Activated naive CD8-positive, alpha-beta T cell treated with anti-CD3 and anti-CD28 coated beads, Interleukin-2, amount 10 ng/mL, durations not matched to agents 7 days and 5 days (primary cell): ENCODE measurements at regions not wholly inside any gene's neighbourhood (a gene's known extent, or its start where the extent isn't known, plus 50 kb on each side); places are given as distances from the start of the nearest gene placed in this dataset.
"Not testable (repeated sequence)": the region's sequence is repeated elsewhere in the genome, so short reads cannot be mapped to it uniquely, and the experiment has no call there.

Experiments used
- ATAC-seq: fragments of 150-1000 bp; cut with Tn5 transposase; one replicate; pipeline ENCODE4 v1.10.0; 2021; ENCODE audit warnings: low read depth, moderate library complexity
- POLR2A ChIA-PET: fragments of 350-600 bp; sonication (Branson Sonifier 250); formaldehyde crosslinking; loops from one replicate; lab custom pipeline; 2021; ENCODE audit warnings: antibody characterized with exemption; lab: Charles Lee
- DNase-seq: peaks from one replicate; pipeline ENCODE4 v3.0.0; 2021
- H3K27ac Mint-ChIP-seq: one replicate; pipeline ENCODE4 v1.8.0; 2022; ENCODE audit warnings: mild to moderate bottlenecking, mixed read lengths
- H3K27me3 Mint-ChIP-seq: one replicate; pipeline ENCODE4 v1.8.0; 2022; ENCODE audit warnings: mild to moderate bottlenecking, moderate library complexity, mixed read lengths
- H3K36me3 Mint-ChIP-seq: one replicate; pipeline ENCODE4 v1.8.0; 2021; ENCODE audit warnings: mild to moderate bottlenecking, mixed read lengths
- H3K4me1 Mint-ChIP-seq: one replicate; pipeline ENCODE4 v1.8.0; 2021; ENCODE audit warnings: mixed read lengths
- H3K4me3 Mint-ChIP-seq: one replicate; pipeline ENCODE4 v1.8.0; 2022; ENCODE audit warnings: mild to moderate bottlenecking, moderate library complexity, mixed read lengths
- H3K9me3 Mint-ChIP-seq: one replicate; pipeline ENCODE4 v1.8.0; 2021; ENCODE audit warnings: mixed read lengths

DNA sequence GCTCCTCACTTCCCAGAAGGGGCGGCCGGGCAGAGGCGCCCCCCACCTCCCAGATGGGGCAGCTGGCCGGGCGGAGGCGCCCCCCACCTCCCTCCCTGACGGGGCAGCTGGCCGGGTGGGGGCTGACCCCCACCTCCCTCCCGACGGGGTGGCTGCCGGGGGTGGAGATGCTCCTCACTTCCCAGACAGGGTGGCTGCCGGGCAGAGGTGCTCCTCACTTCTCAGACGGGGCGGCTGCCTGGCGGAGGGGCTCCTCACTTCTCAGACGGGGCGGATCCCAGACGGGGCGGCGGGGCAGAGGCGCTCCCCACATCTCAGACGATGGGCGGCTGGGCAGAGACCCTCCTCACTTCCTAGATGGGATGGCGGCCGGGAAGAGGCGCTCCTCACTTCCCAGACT lies 177.4 kb upstream of the FLRT2 start:
- POLR2A ChIA-PET, H3K27ac Mint-ChIP-seq, H3K27me3 Mint-ChIP-seq, H3K36me3 Mint-ChIP-seq, ATAC-seq, DNase-seq, H3K4me3 Mint-ChIP-seq, H3K4me1 Mint-ChIP-seq: not testable (repeated sequence)
- H3K9me3 Mint-ChIP-seq: peaks cover 11% of the 10 kb centered on the region

DNA sequence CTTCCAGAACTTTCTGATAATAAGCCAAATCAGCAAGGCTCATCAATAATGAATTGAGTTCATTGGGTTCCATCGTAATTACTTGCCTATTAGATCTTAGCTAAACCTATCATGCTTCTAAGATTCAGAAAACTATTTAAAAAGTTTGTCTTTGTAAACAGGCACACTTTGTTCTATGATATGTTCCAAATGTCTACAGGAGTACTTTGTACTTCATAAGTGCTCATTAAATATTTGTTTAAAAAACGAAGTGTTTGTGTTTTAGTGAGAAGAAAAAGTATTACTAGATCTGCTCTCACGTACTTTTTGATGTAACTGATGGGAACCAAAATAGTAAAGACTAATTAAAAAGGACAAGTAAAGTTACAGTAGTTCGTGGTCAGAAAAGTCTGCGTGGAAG lies 172.8 kb upstream of the FLRT2 start:
- no peaks in the 10 kb centered on the region for H3K4me1 Mint-ChIP-seq
- no peaks in the 10 kb centered on the region for H3K27me3 Mint-ChIP-seq
- ATAC-seq (no peak), DNase-seq (no peak)
- POLR2A ChIA-PET: no interaction called here
- peaks cover 6% of the 10 kb centered on the region for H3K9me3 Mint-ChIP-seq
- no peak overlapping the region for H3K4me3 Mint-ChIP-seq
- H3K27ac Mint-ChIP-seq: no peak overlapping the region
- H3K36me3 Mint-ChIP-seq: no peaks in the 10 kb centered on the region

DNA sequence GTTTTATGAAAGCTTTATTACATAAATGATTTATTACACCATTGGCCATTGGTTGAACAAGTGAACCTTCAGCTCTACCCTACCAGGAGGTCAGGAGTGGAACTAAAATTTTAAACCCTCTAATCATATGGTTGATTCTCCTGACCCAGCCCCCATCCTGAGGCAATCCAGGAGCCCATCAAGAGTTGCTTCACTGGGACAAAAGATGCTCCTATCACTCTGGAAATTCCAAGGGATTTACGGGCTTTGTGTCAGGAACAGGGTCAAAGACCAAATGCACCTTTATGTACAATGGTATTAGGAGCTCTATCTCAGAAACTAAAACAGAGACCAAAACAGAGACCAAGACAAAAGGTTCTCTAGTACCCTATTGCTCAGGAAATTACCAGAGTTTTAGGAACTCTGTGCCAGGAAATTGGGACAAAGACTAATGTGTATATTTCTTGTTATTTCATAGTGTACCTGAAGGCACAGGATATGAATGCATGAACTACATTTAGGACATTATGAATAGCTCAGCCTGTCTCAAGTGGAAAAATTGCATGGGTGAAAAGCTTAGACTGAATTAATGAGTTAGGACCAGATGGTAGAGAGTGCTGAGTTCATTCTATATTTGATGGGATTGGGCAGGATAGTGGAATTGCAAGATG lies 171.7 kb upstream of the FLRT2 start:
- no peak overlapping the region for H3K4me3 Mint-ChIP-seq
- POLR2A ChIA-PET: no interaction called here
- H3K9me3 Mint-ChIP-seq: peaks cover 6% of the 10 kb centered on the region
- H3K27ac Mint-ChIP-seq: no peak overlapping the region
- H3K36me3 Mint-ChIP-seq: no peaks in the 10 kb centered on the region
- no peaks in the 10 kb centered on the region for H3K4me1 Mint-ChIP-seq
- ATAC-seq: no peak
- H3K27me3 Mint-ChIP-seq: no peaks in the 10 kb centered on the region
- no peak for DNase-seq

DNA sequence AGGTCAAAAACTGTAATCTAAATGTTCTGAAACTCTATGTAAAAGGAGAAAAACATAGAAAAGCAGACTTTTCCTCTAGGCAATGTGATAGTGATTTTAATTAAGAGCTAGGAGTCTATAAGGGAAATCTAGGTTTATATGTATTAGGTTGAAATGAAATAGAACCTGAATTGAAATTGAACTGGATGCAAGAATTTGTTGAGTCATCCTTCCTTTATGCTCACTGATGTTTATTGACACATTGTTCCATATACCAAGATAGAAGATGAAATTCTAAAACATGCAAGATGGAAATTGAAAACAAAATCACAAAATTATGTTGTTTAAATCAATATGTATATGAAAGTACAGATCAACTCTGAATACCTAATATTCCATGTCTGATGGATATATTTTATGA lies 170.4 kb upstream of the FLRT2 start:
- H3K27me3 Mint-ChIP-seq: no peaks in the 10 kb centered on the region
- H3K9me3 Mint-ChIP-seq: peaks cover 2% of the 10 kb centered on the region
- H3K4me1 Mint-ChIP-seq: no peaks in the 10 kb centered on the region
- POLR2A ChIA-PET: no interaction called here
- no peak for DNase-seq
- no peak overlapping the region for H3K4me3 Mint-ChIP-seq
- ATAC-seq: no peak
- no peaks in the 10 kb centered on the region for H3K36me3 Mint-ChIP-seq
- no peak overlapping the region for H3K27ac Mint-ChIP-seq

DNA sequence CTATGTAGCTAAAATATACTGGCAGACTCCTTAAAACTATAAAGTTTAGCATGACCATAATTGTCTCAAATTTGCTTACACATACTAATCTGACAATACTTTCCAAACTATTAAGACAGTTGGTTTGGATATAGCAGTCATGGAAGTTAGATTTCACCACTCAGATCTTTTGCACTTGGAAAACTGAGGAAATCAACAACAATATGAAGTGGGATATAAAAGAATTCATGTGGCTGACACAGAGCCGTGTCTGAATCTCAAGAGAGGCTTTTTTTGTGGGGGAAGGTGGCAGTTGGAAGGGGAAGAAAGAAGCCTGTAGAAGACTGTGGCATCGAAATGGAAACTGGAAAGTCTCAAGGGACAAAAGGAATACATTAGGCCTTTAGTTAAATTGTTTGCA lies 166.6 kb upstream of the FLRT2 start:
- POLR2A ChIA-PET: no interaction called here
- no peak for ATAC-seq
- H3K36me3 Mint-ChIP-seq: no peaks in the 10 kb centered on the region

DNA sequence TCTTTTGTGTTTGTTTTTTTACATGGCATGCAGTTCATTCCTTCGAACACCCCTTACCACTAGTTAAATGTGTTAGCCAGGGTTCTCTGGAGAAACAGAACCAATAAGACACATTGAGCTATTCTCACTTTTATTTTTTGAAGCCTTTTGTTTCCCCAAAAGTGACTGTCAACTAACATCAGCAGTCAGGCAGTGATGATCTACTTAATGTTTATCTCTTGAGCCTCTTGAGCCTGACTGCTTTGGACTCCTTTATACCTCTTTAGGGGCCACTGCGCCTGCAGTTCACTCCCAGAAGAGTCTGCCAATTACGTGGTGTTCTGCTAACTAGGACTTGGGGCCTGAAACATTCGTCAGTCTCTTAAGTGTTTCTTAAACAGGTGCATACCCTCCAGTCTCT lies 163.7 kb upstream of the FLRT2 start:
- Mint-ChIP-seq H3K36me3 (no peaks in the 10 kb centered on the region), H3K4me3 (no peak overlapping the region), H3K9me3 (peaks cover 9% of the 10 kb centered on the region), H3K4me1 (no peaks in the 10 kb centered on the region), H3K27ac (no peak overlapping the region), H3K27me3 (peaks cover 3% of the 10 kb centered on the region)
- ATAC-seq: no peak
- DNase-seq: no peak
- POLR2A ChIA-PET: no interaction called here

More for the DNA sequence above, 166.6 kb upstream of the FLRT2 start:
- no peak for DNase-seq
- Mint-ChIP-seq H3K27ac (no peak overlapping the region), H3K4me3 (no peak overlapping the region), H3K9me3 (peaks cover 3% of the 10 kb centered on the region), H3K27me3 (no peaks in the 10 kb centered on the region), H3K4me1 (no peaks in the 10 kb centered on the region)

DNA sequence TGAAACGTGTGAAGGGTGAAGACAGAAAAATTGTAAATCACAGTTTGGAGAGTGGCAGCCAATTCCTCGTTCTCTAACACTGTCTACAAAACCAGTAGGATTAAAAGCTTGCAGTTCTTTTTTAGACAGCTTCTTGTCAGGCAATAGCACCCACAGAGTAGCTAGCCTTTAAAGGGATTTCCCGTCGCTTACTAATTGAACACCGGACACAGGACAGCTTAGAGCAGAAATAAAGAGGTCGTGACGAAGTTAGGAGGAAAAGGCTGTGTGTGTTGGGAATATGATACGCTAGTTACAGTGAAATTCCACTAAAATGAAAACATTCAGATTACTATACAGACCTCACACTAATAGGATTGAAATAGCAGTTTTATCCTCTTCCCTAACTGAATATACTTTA lies 149.1 kb upstream of the FLRT2 start:
- Mint-ChIP-seq H3K9me3 (no peaks in the 10 kb centered on the region), H3K27me3 (no peaks in the 10 kb centered on the region), H3K4me3 (no peak overlapping the region), H3K27ac (no peak overlapping the region), H3K4me1 (no peaks in the 10 kb centered on the region), H3K36me3 (no peaks in the 10 kb centered on the region)
- DNase-seq: no peak
- ATAC-seq: no peak
- POLR2A ChIA-PET: no interaction called here

DNA sequence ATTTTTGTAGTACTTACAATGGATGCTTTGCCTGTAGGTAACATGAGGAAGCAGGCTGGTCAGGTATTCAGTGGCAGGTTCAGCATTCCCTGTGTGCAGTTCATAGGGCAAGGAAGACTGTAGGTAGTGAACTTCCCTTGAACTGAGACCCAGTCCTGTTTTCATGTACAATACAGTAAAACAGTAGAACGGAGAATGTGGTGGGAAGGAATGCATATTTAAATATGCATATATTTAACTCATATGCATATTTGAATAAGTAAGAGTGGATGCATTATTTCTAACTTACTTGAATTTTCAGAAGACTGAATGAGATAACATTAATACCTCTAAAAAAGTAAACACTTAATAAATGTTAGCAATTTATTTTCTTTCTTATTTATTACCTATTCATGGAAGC lies 147.6 kb upstream of the FLRT2 start:
- POLR2A ChIA-PET: no interaction called here
- H3K9me3 Mint-ChIP-seq: no peaks in the 10 kb centered on the region
- H3K27ac Mint-ChIP-seq: no peak overlapping the region
- H3K27me3 Mint-ChIP-seq: no peaks in the 10 kb centered on the region
- H3K36me3 Mint-ChIP-seq: no peaks in the 10 kb centered on the region
- no peaks in the 10 kb centered on the region for H3K4me1 Mint-ChIP-seq
- H3K4me3 Mint-ChIP-seq: no peak overlapping the region
- DNase-seq (no peak), ATAC-seq (no peak)

DNA sequence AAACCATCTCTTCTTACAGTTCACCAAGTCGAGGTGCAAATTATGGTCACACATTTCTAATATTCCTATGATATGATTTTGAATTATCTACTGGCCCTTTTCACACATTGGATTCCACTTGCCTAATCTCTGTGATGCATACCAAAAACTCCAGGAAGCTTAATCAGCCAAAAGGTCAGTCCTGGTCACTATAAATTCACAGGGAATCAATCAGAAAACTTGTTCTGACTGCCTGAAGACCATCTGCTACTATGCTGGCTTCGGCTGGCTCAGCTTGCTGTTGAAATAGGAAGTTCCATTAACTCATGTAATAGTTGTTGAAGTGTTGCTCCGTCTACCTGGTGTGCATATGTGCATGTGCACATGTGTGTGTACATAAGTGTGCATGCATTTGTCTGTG lies 142.8 kb upstream of the FLRT2 start:
- Mint-ChIP-seq H3K27ac (no peak overlapping the region), H3K36me3 (no peaks in the 10 kb centered on the region), H3K27me3 (peaks cover 2% of the 10 kb centered on the region), H3K4me3 (no peak overlapping the region), H3K9me3 (no peaks in the 10 kb centered on the region), H3K4me1 (peaks cover 3% of the 10 kb centered on the region)
- POLR2A ChIA-PET: no interaction called here
- ATAC-seq: no peak
- no peak for DNase-seq

DNA sequence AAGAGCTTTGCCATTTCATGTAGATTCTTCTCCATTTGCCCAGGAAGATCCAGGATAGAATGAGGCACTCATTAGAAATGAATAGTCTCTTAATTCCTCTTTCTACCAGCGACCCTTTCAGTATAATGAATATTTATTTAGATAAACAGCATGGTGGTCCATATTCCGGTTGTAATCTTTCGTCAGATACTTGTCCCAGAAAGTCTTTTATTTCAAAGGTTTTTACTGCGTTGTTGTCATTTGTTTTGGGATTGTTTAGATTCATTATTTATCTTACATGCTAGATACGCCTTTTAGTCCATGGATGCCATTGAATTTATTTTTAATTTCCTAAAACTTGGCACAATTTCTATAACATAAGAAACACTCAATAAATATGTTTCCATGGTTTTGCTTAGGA lies 139.7 kb upstream of the FLRT2 start:
- peaks cover 2% of the 10 kb centered on the region for H3K27me3 Mint-ChIP-seq
- no peak for ATAC-seq
- no peak for DNase-seq
- H3K36me3 Mint-ChIP-seq: no peaks in the 10 kb centered on the region
- H3K27ac Mint-ChIP-seq: no peak overlapping the region
- POLR2A ChIA-PET: no interaction called here
- no peaks in the 10 kb centered on the region for H3K9me3 Mint-ChIP-seq
- peaks cover 3% of the 10 kb centered on the region for H3K4me1 Mint-ChIP-seq
- H3K4me3 Mint-ChIP-seq: no peak overlapping the region

DNA sequence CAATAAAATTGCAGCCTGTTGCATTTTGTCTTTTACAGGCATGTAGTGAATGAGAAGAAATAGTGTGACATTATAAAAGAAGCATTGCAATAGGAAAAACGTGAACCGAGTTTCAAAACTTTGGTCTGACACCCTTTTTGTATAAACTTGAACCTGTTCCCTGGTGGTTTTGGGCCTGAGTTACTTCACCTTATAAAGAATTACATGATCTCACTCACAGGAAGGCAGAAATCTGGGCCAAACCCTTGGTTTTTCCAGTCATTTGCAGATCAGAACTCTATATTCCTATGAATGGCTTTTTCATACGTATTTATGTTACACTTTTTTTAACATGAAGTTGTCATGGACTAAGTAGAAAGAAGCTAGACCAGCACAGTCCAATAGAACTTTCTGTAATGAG lies 138.5 kb upstream of the FLRT2 start:
- ATAC-seq: no peak
- Mint-ChIP-seq H3K4me3 (no peak overlapping the region), H3K27ac (no peak overlapping the region), H3K36me3 (no peaks in the 10 kb centered on the region), H3K4me1 (peaks cover 3% of the 10 kb centered on the region), H3K27me3 (peaks cover 2% of the 10 kb centered on the region), H3K9me3 (no peaks in the 10 kb centered on the region)
- POLR2A ChIA-PET: no interaction called here
- DNase-seq: no peak

DNA sequence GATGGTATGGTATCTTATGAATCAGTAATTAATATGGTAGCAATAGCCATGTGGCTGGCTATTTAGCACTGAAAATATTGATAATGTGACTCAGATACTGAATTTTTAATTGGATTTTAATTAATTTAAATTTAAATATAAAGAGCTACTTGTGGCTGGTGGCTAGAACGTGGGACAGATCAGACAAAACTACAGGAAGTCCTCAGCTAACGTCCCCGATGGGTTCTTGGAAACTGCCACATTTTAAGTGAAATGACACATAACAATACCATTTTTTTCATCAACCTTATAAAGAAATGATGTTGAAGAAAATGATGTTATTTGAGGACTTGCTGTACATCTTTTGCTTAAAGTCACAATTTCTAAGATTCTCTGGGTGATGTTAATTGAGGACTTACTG lies 138.1 kb upstream of the FLRT2 start:
- ATAC-seq (no peak), DNase-seq (no peak)
- Mint-ChIP-seq H3K27me3 (peaks cover 2% of the 10 kb centered on the region), H3K9me3 (no peaks in the 10 kb centered on the region), H3K4me3 (no peak overlapping the region), H3K4me1 (peaks cover 3% of the 10 kb centered on the region), H3K36me3 (no peaks in the 10 kb centered on the region), H3K27ac (no peak overlapping the region)
- POLR2A ChIA-PET: no interaction called here

DNA sequence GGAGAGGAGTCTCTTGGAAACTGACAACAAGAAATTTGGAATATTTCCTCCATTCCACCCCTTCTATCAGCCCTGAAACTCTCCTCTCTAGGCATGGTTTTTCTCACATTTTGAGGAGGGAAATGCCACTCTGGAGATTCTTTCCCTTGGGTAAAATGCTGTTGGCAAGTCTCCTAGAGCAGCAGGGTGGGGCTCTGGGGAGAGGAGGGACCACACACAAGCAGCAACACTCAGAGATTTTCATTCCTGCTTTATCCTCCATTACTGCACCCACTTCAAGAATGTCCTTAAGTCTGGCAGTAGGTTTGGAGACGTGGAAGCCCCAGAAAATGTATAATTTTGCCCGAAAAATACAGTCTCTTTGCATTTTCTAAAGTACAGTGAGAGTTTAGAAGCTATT lies 130.8 kb upstream of the FLRT2 start:
- H3K27ac Mint-ChIP-seq: no peak overlapping the region
- H3K4me3 Mint-ChIP-seq: no peak overlapping the region
- H3K4me1 Mint-ChIP-seq: no peaks in the 10 kb centered on the region
- no peak for DNase-seq
- peaks cover 2% of the 10 kb centered on the region for H3K27me3 Mint-ChIP-seq
- H3K9me3 Mint-ChIP-seq: no peaks in the 10 kb centered on the region
- ATAC-seq: no peak
- POLR2A ChIA-PET: no interaction called here
- H3K36me3 Mint-ChIP-seq: peaks cover 1% of the 10 kb centered on the region

DNA sequence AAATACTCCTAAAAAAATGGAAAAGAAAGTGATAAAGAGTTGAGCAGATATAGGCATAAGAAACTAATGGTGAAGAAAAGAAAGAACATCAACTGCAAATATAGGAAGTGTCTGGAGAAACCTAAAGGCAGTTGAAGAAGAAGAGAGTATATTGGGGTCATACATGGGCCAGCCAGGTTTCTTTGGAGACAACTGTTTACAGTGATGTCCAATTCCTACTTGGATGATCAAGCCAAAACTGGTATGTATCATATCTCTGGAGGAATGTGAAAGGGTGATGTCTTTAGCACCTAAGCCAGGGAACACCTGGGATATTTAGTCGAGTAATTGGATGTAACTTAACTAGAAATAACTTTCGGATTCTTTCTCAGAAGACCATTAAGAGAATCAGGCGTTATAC lies 129.3 kb upstream of the FLRT2 start:
- H3K9me3 Mint-ChIP-seq: no peaks in the 10 kb centered on the region
- ATAC-seq: no peak

DNA sequence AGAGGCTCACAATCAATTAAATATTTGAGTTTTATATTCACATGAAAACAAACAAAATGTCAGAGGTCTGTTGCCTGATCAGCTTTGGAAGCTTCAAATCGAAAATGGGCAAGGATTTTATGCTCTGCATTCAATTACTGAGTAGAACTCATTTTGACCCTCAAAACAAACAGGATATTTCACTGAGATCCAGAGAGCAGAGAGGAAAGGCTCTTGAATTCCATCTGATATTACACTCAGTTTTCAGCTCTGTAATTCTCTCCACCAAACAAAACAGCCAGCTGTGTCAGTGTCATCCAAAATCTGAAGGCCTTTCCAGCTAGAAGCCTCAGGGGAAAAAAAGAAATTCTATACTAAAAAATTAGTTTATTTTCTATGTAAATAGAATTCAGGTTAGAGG lies 128.6 kb upstream of the FLRT2 start:
- Mint-ChIP-seq H3K36me3 (peaks cover 1% of the 10 kb centered on the region), H3K27ac (no peak overlapping the region)
- ATAC-seq: no peak

More for the DNA sequence above, 129.3 kb upstream of the FLRT2 start:
- POLR2A ChIA-PET: no interaction called here
- no peak for DNase-seq
- H3K27me3 Mint-ChIP-seq: peaks cover 2% of the 10 kb centered on the region
- H3K27ac Mint-ChIP-seq: no peak overlapping the region
- peaks cover 1% of the 10 kb centered on the region for H3K36me3 Mint-ChIP-seq
- no peak overlapping the region for H3K4me3 Mint-ChIP-seq
- H3K4me1 Mint-ChIP-seq: no peaks in the 10 kb centered on the region

More for the DNA sequence above, 128.6 kb upstream of the FLRT2 start:
- H3K27me3 Mint-ChIP-seq: peaks cover 2% of the 10 kb centered on the region
- POLR2A ChIA-PET: no interaction called here
- no peaks in the 10 kb centered on the region for H3K4me1 Mint-ChIP-seq
- H3K4me3 Mint-ChIP-seq: no peak overlapping the region
- DNase-seq: no peak
- H3K9me3 Mint-ChIP-seq: no peaks in the 10 kb centered on the region
